Stomach (tissue), 8 donors: ENCODE measurements at regions not wholly inside any gene's neighbourhood (a gene's known extent, or its start where the extent isn't known, plus 50 kb on each side); places are given as distances from the start of the nearest gene placed in this dataset.
"Not testable (repeated sequence)": the region's sequence is repeated elsewhere in the genome, so short reads cannot be mapped to it uniquely, and the experiment has no call there.

Source experiments
- DNase-seq, 2 donors: peaks; one replicate each; pipeline versions ENCODE4 v3.0.0 to v3.0.0-alpha.2; 2013 to 2019
- H3K27ac ChIP-seq, 5 donors: fragments of 200-600 bp in 4 of 5; sonication (generic) in 4 of 5; one replicate each; pipeline ENCODE4 v1.5.1; 2013 to 2019; ENCODE audit warnings: mild to moderate bottlenecking in 1 of 5, moderate library complexity in 1 of 5
- H3K27me3 ChIP-seq, 3 donors: fragments of 200-600 bp; sonication (generic); one replicate each; pipeline ENCODE4 v1.5.1; 2017 to 2019; ENCODE audit warnings: mixed run types in 1 of 3
- H3K36me3 ChIP-seq, 4 donors: fragments of 200-600 bp; sonication (generic); 1 replicate in 3 of 4; 2 replicates in 1 of 4; pipeline ENCODE4 v1.5.1; 2016 to 2019
- H3K4me1 ChIP-seq, 4 donors: fragments of 200-600 bp; sonication (generic); one replicate each; pipeline ENCODE4 v1.5.1; 2016 to 2019
- H3K4me3 ChIP-seq, 4 donors: fragments of 200-600 bp; sonication (generic) in 3 of 4; one replicate each; pipeline ENCODE4 v1.5.1; 2016 to 2019; ENCODE audit warnings: mild to moderate bottlenecking in 1 of 4
- H3K9me3 ChIP-seq, 4 donors: fragments of 200-600 bp; sonication (generic); one replicate each; pipeline ENCODE4 v1.5.1; 2016 to 2019
- CTCF ChIP-seq, 7 experiments: fragments of 450-650 bp in 4 of 7; fragments of 200-600 bp in 3 of 7; sonication (generic) in 3 of 7; IDR thresholded peaks; one replicate each; pipeline ENCODE4 v1.5.1; 2016 to 2019; ENCODE audit warnings: antibody characterized with exemption in 7 of 7, control low read depth in 2 of 7, mild to moderate bottlenecking in 1 of 7
- EP300 ChIP-seq: sonication (generic); formaldehyde crosslinking; IDR thresholded peaks from one replicate; pipeline ENCODE4 v1.6.1; 2017; ENCODE audit warnings: antibody characterized with exemption
- POLR2A ChIP-seq, 4 donors: fragments of 450-650 bp; IDR thresholded peaks; one replicate each; pipeline ENCODE4 v1.6.1; 2016; ENCODE audit warnings: antibody characterized with exemption in 4 of 4, control low read depth in 2 of 4, mild to moderate bottlenecking in 1 of 4, moderate library complexity in 1 of 4
- POLR2AphosphoS5 ChIP-seq, 3 donors: sonication (generic); formaldehyde crosslinking; IDR thresholded peaks; one replicate each; pipeline ENCODE4 v1.6.1; 2016; ENCODE audit warnings: antibody characterized with exemption in 3 of 3
- WGBS, 5 donors: extraction: QIAGEN DNeasy Blood & Tissue Kit in 3 of 5; methylation state at CpG; one replicate each; pipeline versions ENCODE4 v1.1.5 to v1.1.7; 2013 to 2018; 5-methylcytosine and 5-hydroxymethylcytosine counted together
- intact Hi-C: fragments of 100-400 bp; cut with DNase I; formaldehyde crosslinking; loops from one replicate; pipeline ENCODE4 v1.15.1; 2023; ENCODE audit warnings: low total_unique reads
- donor health status: healthy with polysubstance abuse.
- donor health status: Bipolar disorder and iron deficiency.
- donor health status: healthy.

GRCh38 chr9:102609461-102609860, 385.7 kb upstream of the CYLC2 start:
- Histone ChIP-seq H3K9me3 (peaks cover 0 to 6% (median 5%) of the 10 kb centered on the region in 4 donors), H3K36me3 (no peaks in the 10 kb centered on the region), H3K27ac (no peak overlapping the region), H3K4me1 (no peaks in the 10 kb centered on the region), H3K27me3 (no peaks in the 10 kb centered on the region), H3K4me3 (no peak overlapping the region)
- no peak for TF ChIP-seq CTCF (IDR thresholded peaks at IDR 0.05)
- TF ChIP-seq EP300: no peak
- TF ChIP-seq POLR2AphosphoS5 (IDR thresholded peaks at IDR 0.05): no peak
- no peak for TF ChIP-seq POLR2A (IDR thresholded peaks at IDR 0.05)
- no peak for DNase-seq
- WGBS, 5 donors: 73 to 82% (median 75%) methylated on average over 2 of the region's 2 CpGs
- intact Hi-C loops: no loop called here

GRCh38 chr9:102603198-102604195, 391.6 kb upstream of the CYLC2 start:
- 91 to 95% (median 93%) methylated on average over 26 to 47 of the region's 47 CpGs for WGBS, 5 donors

GRCh38 chr9:102594241-102594640, 400.9 kb upstream of the CYLC2 start:
- Histone ChIP-seq H3K4me1 (no peaks in the 10 kb centered on the region), H3K9me3 (peaks cover 0 to 5% (median 1%) of the 10 kb centered on the region in 4 donors), H3K27ac (no peak overlapping the region), H3K36me3 (no peaks in the 10 kb centered on the region), H3K27me3 (no peaks in the 10 kb centered on the region), H3K4me3 (no peak overlapping the region)
- TF ChIP-seq CTCF (IDR thresholded peaks at IDR 0.05): no peak
- no peak for TF ChIP-seq EP300
- TF ChIP-seq POLR2AphosphoS5 (IDR thresholded peaks at IDR 0.05): no peak
- TF ChIP-seq POLR2A (IDR thresholded peaks at IDR 0.05): no peak
- intact Hi-C loops: no loop called here
- DNase-seq: no peak
- WGBS, 5 donors: 73 to 84% (median 82%) methylated on average over 3 of the region's 3 CpGs

More at GRCh38 chr9:102603198-102604195, 391.6 kb upstream of the CYLC2 start:
- H3K4me3 ChIP-seq, H3K27ac ChIP-seq, intact Hi-C loops, H3K36me3 ChIP-seq, H3K27me3 ChIP-seq, H3K4me1 ChIP-seq, DNase-seq: not testable (repeated sequence)
- H3K9me3 ChIP-seq: peaks cover 6 to 43% (median 37%) of the 10 kb centered on the region in 4 donors

GRCh38 chr9:102587281-102587680, 407.9 kb upstream of the CYLC2 start:
- Histone ChIP-seq H3K4me1 (no peaks in the 10 kb centered on the region), H3K9me3 (no peaks in the 10 kb centered on the region), H3K27ac (no peak overlapping the region), H3K4me3 (no peak overlapping the region), H3K27me3 (no peaks in the 10 kb centered on the region), H3K36me3 (no peaks in the 10 kb centered on the region)
- 10 to 24% (median 22%) methylated on average over 2 of the region's 2 CpGs for WGBS, 5 donors
- DNase-seq: no peak
- intact Hi-C loops: no loop called here
- TF ChIP-seq CTCF (IDR thresholded peaks at IDR 0.05): no peak
- TF ChIP-seq POLR2AphosphoS5 (IDR thresholded peaks at IDR 0.05): no peak
- no peak for TF ChIP-seq EP300
- TF ChIP-seq POLR2A (IDR thresholded peaks at IDR 0.05): no peak

- Histone ChIP-seq H3K9me3 (peaks cover 0 to 7% (median 0%) of the 10 kb centered on the region in 4 donors), H3K4me1 (no peaks in the 10 kb centered on the region), H3K36me3 (no peaks in the 10 kb centered on the region), H3K4me3 (no peak overlapping the region), H3K27ac (no peak overlapping the region), H3K27me3 (no peaks in the 10 kb centered on the region)
- no peak for TF ChIP-seq CTCF (IDR thresholded peaks at IDR 0.05)
- TF ChIP-seq POLR2A (IDR thresholded peaks at IDR 0.05): no peak
- TF ChIP-seq POLR2AphosphoS5 (IDR thresholded peaks at IDR 0.05): no peak
- no peak for TF ChIP-seq EP300
- intact Hi-C loops: no loop called here
- WGBS, 5 donors: 85 to 97% (median 90%) methylated on average over 3 of the region's 3 CpGs
- DNase-seq: no peak
Measured at GRCh38 chr9:102569436-102569835, 425.7 kb upstream of the CYLC2 start.
